AG20443 (cell line): ENCODE measurements at regions not wholly inside any gene's neighbourhood (a gene's known extent, or its start where the extent isn't known, plus 50 kb on each side); places are given as distances from the start of the nearest gene placed in this dataset.
"Not testable (repeated sequence)": the region's sequence is repeated elsewhere in the genome, so short reads cannot be mapped to it uniquely, and the experiment has no call there.

Source experiments
- DNase-seq: peaks from one replicate; pipeline ENCODE4 v3.0.0; 2012; ENCODE audit warnings: low spot score, mixed read lengths

DNA sequence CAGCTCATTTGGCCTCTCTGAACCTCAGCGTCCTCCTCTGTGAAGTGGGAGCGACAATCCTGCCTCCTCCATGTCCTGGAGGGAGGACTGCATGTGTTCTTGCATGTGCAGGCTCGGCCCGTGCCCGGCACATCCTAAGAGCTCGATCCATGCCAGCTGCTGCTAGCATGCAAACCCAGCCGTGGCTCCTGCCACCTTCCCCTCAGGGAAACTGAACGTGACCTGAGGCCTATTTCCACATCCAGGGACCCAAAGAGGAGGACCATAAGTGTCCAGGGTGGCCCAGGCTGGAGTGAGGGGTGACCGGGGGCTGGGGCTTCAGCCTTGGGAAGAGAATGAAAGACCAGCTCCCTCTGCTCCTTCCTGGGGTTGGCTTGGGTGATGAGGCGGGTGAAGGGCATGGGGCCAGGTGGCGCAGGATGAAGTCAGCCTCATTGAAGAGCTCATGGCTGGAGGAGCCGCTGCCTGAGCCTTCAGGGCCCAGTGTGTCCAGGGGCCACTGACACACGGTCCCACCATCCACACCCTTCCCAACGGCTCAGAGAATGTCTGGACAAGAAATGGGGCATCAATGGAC is 115.7 kb upstream of the AKAP13 start:
- not testable (repeated sequence) for DNase-seq

GRCh38 chr15:85267158-85267857 is 113.1 kb upstream of the AKAP13 start:
- not testable (repeated sequence) for DNase-seq

- DNase-seq, result no peak
Measured at GRCh38 chr15:85274315-85275050, 105.9 kb upstream of the AKAP13 start.

DNA sequence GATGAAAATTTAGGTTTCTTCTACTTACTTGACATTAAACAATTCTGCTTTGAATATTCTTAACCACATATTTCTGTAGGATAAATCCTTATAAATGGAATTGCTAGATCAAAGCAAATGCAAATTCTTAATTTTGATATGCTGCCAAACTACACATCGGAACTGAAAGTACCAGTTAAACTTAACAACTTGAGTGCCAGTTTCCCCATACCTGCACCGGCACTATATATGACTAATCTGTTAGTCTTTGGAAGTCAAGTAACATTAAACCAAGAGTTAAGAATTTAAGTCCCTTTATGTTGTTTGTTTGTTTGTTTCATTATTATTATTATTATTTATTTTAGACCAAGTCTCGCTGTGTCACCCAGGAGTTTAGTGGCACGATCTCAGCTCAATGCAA is 103.9 kb upstream of the AKAP13 start:
- DNase-seq, result no peak

- DNase-seq, result no peak
Measured at GRCh38 chr15:85276921-85277320, 103.5 kb upstream of the AKAP13 start.

DNA sequence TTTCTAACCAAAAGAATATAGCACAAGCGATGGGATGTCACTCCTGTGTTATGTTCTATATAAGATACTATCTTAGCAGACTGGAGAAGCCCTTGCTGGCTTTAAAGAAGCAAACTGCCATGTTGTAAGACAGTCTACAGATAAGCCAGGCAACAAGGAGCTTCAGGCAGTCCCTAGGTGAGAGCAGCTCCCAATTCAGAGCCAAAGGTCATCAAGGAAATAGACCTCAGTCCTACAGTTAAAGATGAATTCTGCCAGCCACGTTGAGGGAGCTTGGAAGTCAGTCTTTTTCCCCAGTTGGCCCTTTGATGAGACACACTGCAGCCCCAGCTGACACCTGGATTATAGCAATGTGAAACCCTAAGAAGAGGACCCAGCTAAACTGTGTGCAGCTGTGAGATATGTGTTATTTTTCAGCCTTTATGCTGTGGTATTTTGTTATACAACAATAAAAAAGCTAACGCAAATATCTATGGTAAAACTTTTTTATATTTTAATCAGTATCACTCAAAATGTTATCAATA is 102.5 kb upstream of the AKAP13 start:
- no peak for DNase-seq

DNA sequence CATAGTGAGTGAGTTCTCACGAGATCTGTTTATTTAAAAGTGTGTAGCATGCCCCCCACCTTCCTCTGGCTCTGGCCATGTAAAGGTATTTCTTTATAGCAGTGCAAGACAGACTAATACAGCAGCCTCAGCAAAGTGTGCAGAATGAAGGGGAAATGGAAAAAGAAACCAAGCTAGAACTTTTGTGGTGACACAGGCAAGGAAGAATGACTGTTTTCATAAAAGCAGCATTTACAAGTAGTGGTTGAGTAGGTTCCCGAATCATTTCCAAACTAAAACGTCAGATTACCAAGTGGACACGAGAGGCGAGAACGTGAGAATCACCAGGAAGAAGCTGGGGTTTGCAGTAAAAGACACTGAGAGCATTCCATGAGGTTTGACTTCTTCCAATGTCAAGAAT is 100.2 kb upstream of the AKAP13 start:
- DNase-seq, result no peak

DNA sequence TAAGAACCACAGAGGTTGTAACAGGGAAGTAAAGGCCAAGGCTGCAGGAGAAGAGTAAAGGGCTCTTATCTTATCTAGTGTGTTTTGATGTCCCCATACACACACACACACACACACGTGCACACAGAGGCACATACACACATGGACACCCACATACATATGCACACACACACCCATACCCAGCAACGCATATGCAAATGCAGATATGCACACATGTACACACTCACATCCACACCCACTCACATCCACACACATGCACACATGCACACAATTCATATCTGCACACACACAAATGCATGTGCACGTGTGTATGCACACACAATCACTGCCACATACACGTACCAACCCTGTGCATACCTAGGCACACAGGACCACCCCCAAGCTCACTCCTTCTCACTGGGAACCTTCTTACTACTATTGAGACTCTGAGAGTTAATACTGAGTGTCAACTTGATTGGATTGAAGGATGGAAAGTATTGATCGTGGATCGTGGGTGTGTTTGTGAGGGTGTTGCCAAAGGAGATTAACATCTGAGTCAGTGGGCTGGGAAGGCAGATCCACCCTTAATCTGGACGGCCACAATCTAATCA is 99.0 kb upstream of the AKAP13 start:
- DNase-seq, result no peak

DNA sequence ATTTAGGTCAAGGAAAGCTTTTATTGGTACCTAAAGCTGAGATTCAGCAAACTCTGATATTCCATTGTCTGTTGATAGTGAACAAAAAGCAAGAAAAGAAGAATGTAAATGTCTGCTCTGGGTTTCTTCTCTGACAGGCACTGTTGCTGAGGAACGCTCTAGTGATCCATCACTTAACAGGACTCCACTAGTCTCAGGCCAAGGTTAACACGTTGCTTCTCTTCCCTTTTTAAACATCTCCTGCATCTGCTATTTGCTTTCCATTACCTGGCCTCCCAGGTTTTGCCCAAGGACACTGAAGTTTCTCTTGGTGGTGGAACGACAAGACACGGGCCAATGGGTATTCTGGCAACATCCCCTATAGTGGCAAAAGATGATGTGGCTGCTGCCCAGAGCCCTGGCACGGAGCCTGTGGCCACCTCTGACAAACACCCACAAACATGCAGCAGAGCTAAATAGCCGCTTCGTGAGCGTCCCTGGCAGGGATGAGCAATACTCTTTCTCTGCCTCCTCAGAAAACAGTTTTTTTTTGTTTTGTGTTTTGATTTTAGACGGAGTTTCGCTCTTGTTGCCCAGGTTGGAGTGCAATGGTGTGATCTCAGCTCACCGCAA is 97.8 kb upstream of the AKAP13 start:
- DNase-seq, result peak; percentile 76

DNA sequence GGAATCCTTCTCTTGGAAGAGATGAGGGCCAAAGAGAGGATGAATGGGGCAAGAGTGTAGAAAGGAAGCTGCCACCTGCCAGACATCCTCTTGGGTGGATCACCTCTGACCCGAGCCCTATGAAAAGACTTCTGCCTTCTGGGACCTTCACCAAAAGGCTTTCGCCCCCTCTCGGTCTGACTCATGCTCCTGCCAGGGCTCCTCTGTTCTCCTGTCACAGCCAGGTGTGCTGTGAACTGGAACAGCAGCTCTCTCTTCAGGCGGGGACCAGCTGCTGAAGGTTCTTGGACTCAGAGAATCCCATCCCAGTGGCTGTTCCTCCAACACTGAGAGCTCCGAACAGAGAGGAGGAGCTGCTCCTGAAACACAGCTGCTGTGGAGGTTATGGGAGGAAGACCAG is 96.6 kb upstream of the AKAP13 start:
- DNase-seq, result not testable (repeated sequence)

- DNase-seq, result no peak
Measured at GRCh38 chr15:85284497-85284896, 95.9 kb upstream of the AKAP13 start.

GRCh38 chr15:85289677-85290365 is 90.6 kb upstream of the AKAP13 start:
- DNase-seq, result peak; percentile 80

GRCh38 chr15:85292583-85292982 is 87.8 kb upstream of the AKAP13 start:
- not testable (repeated sequence) for DNase-seq

DNA sequence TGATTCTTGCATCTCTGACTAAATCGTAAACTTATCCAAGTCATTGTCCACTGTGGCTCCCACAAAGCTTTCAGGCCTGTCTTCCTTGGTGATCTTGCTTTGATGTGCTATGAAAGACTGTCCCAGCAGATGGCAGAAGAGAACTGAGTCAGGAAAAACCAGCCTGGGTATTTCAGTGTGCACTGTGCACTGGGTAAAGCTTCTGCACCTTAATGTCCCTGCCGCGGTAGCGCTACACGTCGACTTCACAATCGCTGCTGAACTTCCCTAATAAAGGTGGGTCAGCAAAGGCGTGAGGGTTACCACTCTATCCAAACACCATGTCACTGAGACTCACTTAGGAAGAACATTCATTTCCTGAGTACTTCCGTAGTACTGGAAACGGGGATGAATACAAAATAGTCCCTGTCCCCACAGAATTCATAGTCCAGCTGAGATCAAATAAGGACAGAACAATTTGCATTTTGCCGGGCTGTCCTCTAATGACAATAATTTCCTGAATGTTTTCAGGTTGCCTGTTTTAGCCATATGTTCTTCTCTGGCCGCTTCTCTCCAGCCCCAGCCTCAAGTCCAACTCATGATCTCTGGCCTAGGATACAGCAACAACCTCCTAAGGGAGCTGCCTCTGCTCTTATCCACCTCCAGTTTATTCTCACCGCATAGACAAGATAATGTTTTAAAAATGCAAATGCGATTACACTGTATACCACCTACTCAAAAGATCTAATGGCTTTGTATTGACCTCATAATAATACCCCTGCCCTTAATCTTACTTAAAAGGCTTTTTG is 83.6 kb upstream of the AKAP13 start:
- peak; percentile 84 for DNase-seq

DNA sequence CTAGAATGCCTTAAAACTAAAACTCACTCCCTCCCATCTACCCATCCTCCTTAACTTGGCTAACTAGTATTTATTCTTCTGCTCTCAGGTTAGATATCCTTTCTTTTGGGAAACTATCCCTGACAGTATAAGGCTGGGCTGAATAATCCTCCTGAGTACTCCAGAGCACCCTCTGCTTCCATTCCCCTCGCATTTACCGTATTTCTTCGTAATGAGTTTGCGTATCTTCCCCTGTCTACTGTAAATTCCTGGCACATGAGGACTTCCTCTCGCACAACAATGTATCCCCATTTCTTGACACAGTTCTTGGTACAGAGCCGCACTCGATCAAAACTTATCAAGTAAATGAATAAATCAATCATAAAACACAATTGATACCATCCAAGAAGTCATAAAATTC is 82.9 kb upstream of the AKAP13 start:
- no peak for DNase-seq

GRCh38 chr15:85298366-85298765 is 82.0 kb upstream of the AKAP13 start:
- DNase-seq, result no peak

DNA sequence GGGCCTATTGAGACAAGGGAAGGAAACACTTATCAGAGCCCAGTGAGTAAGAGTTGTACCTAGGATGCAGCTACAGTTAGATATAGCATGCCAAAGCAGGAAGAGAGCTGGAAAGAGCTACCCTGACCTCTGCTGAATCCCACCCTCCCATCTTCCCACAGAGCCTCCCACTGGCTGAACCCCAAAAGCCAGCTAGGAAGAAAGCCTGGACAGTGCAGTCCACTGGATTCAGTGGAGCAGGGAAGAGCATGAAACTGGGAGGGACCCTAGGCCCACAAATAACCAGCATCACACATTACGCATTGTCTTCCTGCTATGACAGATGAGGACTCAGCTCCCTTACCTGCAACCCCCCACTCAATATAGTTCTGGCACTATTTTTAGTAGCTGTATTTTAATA is 81.5 kb upstream of the AKAP13 start:
- no peak for DNase-seq

DNA sequence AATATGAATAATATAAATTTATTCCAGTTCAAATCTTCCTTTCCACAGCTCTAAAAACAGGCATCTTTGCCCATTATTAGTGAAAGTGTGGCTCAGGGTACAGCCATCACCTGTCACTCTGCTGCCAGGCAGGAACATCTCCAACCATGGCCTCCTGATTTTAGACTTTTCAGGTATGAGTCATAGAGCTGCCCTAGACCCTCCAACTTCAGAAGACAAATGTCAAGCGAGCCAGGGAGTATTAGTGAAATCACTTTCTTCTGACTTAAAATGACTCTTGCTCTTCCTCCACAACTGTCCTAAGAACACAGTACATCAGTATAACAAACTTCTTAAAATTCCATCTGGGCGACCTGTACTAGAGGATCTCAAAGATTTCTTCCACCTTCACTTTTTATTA is 78.1 kb upstream of the AKAP13 start:
- no peak for DNase-seq

DNA sequence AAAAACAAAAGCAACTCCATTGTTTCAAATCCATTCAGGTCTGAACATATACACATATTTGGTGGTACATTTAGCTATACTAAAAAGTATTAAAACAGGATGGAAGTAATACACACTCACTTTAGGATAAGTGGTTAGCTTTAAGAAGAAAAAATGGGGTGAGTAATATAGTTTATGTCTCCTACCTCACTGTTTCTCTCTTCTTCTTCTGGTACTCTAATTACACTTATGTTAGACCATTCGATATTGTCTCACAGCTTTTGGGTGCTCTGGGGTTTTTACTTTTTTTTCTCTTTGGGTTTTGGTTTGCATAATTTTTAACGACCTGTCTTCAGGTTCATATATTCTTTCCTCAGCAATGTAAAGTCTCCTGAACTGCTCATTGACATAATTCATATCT is 75.4 kb upstream of the AKAP13 start:
- DNase-seq, result no peak

GRCh38 chr15:85306946-85307686 is 73.3 kb upstream of the AKAP13 start:
- DNase-seq, result no peak
